CD14-positive monocyte (primary cell): ENCODE measurements at regions not wholly inside any gene's neighbourhood (a gene's known extent, or its start where the extent isn't known, plus 50 kb on each side); places are given as distances from the start of the nearest gene placed in this dataset.

Experiments
- DNase-seq, 3 donors: peaks; one replicate each; pipeline ENCODE4 v3.0.0-alpha.2; 2011 to 2022
- H2AFZ ChIP-seq: 2 replicates; pipeline ENCODE4 v1.6.0; 2012; ENCODE audit warnings: mild to moderate bottlenecking, low read depth, low read length, inconsistent platforms; ENCODE audit not compliant: insufficient read depth, poor library complexity, severe bottlenecking
- H3K27ac ChIP-seq, 2 donors: 1 replicate in 1 of 2; 2 replicates in 1 of 2; pipeline ENCODE4 v1.5.1; 2012 to 2013; ENCODE audit warnings: low read length in 2 of 2, control low read depth in 1 of 2, inconsistent platforms in 1 of 2, low read depth in 1 of 2, mild to moderate bottlenecking in 1 of 2
- H3K27me3 ChIP-seq, 2 donors: one replicate each; pipeline versions ENCODE4 v1.6.0 to v1.6.1; 2011 to 2013; ENCODE audit warnings: low read length in 2 of 2; ENCODE audit not compliant: control insufficient read depth in 2 of 2, insufficient read depth in 2 of 2
- H3K36me3 ChIP-seq, 2 donors: replicated peaks in 1 of 2; 1 replicate in 1 of 2; 2 replicates in 1 of 2; pipeline versions ENCODE4 v1.5.1 to v1.6.1; 2012 to 2013; ENCODE audit warnings: low read length in 2 of 2, control low read depth in 1 of 2, inconsistent platforms in 1 of 2, mild to moderate bottlenecking in 1 of 2; ENCODE audit not compliant: insufficient read depth in 2 of 2, control insufficient read depth in 1 of 2
- H3K4me1 ChIP-seq, 2 donors: 1 replicate in 1 of 2; 2 replicates in 1 of 2; pipeline versions ENCODE4 v1.5.1 to v1.6.1; 2012 to 2013; ENCODE audit warnings: low read length in 2 of 2, control low read depth in 1 of 2, inconsistent platforms in 1 of 2, mild to moderate bottlenecking in 1 of 2, moderate library complexity in 1 of 2; ENCODE audit not compliant: insufficient read depth in 2 of 2, control insufficient read depth in 1 of 2
- H3K4me2 ChIP-seq: replicated peaks from 2 replicates; pipeline ENCODE3; 2012; ENCODE audit warnings: low read length, moderate library complexity, mild to moderate bottlenecking; ENCODE audit not compliant: poor library complexity, severe bottlenecking; ENCODE audit errors: extremely low read depth
- H3K4me3 ChIP-seq, 3 experiments: fragments of 200-600 bp in 1 of 3; sonication (generic) in 1 of 3; replicated peaks in 1 of 3; 1 replicate in 2 of 3; 2 replicates in 1 of 3; pipeline ENCODE4 v1.5.1; 2011 to 2013; ENCODE audit warnings: low read length in 3 of 3, mild to moderate bottlenecking in 3 of 3, control low read depth in 2 of 3, low read depth in 2 of 3, inconsistent platforms in 1 of 3, moderate library complexity in 1 of 3
- H3K79me2 ChIP-seq: 2 replicates; pipeline ENCODE4 v1.6.0; 2012; ENCODE audit warnings: mild to moderate bottlenecking, control low read depth, inconsistent platforms, low read length, moderate library complexity; ENCODE audit not compliant: insufficient read depth
- H3K9ac ChIP-seq: 2 replicates; pipeline ENCODE4 v1.6.0; 2017; ENCODE audit warnings: low read length, mild to moderate bottlenecking; ENCODE audit not compliant: insufficient read depth, poor library complexity, severe bottlenecking
- H3K9me3 ChIP-seq, 2 donors: replicated peaks in 1 of 2; 1 replicate in 1 of 2; 2 replicates in 1 of 2; pipeline versions ENCODE4 v1.5.1 to v1.6.1; 2012 to 2013; ENCODE audit warnings: low read length in 2 of 2, control low read depth in 1 of 2; ENCODE audit not compliant: control insufficient read depth in 1 of 2, insufficient read depth in 1 of 2
- H4K20me1 ChIP-seq: 2 replicates; pipeline ENCODE4 v1.6.0; 2012; ENCODE audit warnings: mild to moderate bottlenecking, low read length, control low read depth, moderate library complexity; ENCODE audit not compliant: insufficient read depth
- H3K27ac Mint-ChIP-seq, 7 donors: one replicate each; pipeline ENCODE4 v1.8.0; 2020; ENCODE audit warnings: mild to moderate bottlenecking in 7 of 7, mixed read lengths in 7 of 7, moderate library complexity in 6 of 7, inconsistent platforms in 2 of 7
- H3K27me3 Mint-ChIP-seq, 3 donors: one replicate each; pipeline ENCODE4 v1.8.0; 2021 to 2022; ENCODE audit warnings: low read depth in 3 of 3, mild to moderate bottlenecking in 3 of 3, mixed read lengths in 3 of 3, moderate library complexity in 3 of 3, inconsistent platforms in 1 of 3
- H3K36me3 Mint-ChIP-seq, 2 donors: one replicate each; pipeline ENCODE4 v1.8.0; 2020; ENCODE audit warnings: mixed read lengths in 2 of 2, inconsistent platforms in 1 of 2, mild to moderate bottlenecking in 1 of 2
- H3K4me1 Mint-ChIP-seq: one replicate; pipeline ENCODE4 v1.8.0; 2020; ENCODE audit warnings: mild to moderate bottlenecking, mixed read lengths
- H3K4me3 Mint-ChIP-seq, 2 donors: one replicate each; pipeline ENCODE4 v1.8.0; 2020; ENCODE audit warnings: mild to moderate bottlenecking in 2 of 2, mixed read lengths in 2 of 2, moderate library complexity in 1 of 2
- H3K9me3 Mint-ChIP-seq, 7 donors: one replicate each; pipeline ENCODE4 v1.8.0; 2020 to 2022; ENCODE audit warnings: mixed read lengths in 7 of 7, mild to moderate bottlenecking in 6 of 7, moderate library complexity in 6 of 7, inconsistent platforms in 2 of 7
- WGBS: methylation state at CpG from one replicate; pipeline ENCODE4 v1.1.5; 2013; ENCODE audit warnings: missing lambda C conversion rate; ENCODE audit not compliant: insufficient coverage; 5-methylcytosine and 5-hydroxymethylcytosine counted together
- intact Hi-C, 2 donors: fragments of 100-400 bp; cut with micrococcal nuclease; formaldehyde crosslinking; loops; one replicate each; pipeline versions ENCODE4 v1.15.0 to v1.15.1; 2023
- TF ChIP-seq, protein P1 (sequence below): fragments of 200-600 bp; IDR thresholded peaks from one replicate; pipeline ENCODE4 v1.8.0; 2022; ENCODE audit warnings: antibody characterized with exemption, mild to moderate bottlenecking

DNA sequence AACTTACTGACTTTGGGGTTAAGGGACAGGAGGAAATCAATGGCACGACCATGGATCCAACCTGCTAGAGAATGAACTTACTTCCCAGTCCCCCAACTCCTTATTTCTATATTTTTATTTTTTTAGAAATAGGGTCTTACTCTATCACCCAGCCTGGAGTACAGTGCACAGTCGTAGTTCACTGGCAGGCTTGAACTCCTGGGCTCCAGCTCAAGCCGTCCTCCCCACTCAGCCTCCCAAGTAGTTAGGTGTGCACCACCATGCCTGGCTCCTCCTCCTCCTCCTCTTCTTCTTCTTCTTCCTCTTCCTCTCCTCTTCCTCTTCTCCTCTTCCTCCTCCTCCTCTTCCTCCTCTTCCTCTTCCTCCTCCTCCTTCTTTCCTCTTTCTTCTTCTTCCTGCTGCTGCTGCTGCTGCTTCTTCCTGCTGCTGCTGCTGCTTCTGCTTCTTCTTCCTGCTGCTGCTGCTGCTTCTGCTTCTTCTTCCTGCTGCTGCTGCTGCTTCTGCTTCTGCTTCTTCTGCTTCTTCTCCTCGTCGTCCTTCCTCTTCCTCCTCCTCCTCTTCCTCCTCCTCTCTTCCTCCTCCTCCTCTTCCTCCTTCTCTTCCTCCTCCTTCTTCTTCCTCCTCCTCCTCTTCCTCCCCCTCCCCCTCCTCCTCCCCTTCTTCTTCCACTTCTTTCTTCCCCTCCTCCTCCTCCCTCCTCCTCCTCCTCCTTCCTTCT is 390.1 kb upstream of the RGS6 start:
- Histone ChIP-seq H2AFZ (no peak overlapping the region), H3K4me1 (peaks cover 12 to 15% of the 10 kb centered on the region in 2 donors), H3K36me3 (no peaks in the 10 kb centered on the region), H3K79me2 (no peaks in the 10 kb centered on the region), H3K9ac (no peak overlapping the region), H4K20me1 (peaks cover 61% of the 10 kb centered on the region), H3K27me3 (no peaks in the 10 kb centered on the region), H3K27ac (peak overlapping the region; percentile 22 to 65), H3K4me2 (no peak overlapping the region), H3K4me3 (no peak overlapping the region), H3K9me3 (peaks cover 15 to 16% of the 10 kb centered on the region in 2 donors)
- Mint-ChIP-seq H3K36me3 (peaks cover 5 to 10% of the 10 kb centered on the region in 2 donors), H3K9me3 (peaks cover 6 to 17% (median 10%) of the 10 kb centered on the region in 7 donors), H3K4me3 (no peak overlapping the region), H3K4me1 (peaks cover 19% of the 10 kb centered on the region), H3K27ac (peak overlapping the region; percentile 23 to 86 (median 71)), H3K27me3 (peaks cover 0 to 1% (median 0%) of the 10 kb centered on the region in 3 donors)
- WGBS, result 48% methylated on average over 4 of the region's 5 CpGs
- TF ChIP-seq, protein P1, sequence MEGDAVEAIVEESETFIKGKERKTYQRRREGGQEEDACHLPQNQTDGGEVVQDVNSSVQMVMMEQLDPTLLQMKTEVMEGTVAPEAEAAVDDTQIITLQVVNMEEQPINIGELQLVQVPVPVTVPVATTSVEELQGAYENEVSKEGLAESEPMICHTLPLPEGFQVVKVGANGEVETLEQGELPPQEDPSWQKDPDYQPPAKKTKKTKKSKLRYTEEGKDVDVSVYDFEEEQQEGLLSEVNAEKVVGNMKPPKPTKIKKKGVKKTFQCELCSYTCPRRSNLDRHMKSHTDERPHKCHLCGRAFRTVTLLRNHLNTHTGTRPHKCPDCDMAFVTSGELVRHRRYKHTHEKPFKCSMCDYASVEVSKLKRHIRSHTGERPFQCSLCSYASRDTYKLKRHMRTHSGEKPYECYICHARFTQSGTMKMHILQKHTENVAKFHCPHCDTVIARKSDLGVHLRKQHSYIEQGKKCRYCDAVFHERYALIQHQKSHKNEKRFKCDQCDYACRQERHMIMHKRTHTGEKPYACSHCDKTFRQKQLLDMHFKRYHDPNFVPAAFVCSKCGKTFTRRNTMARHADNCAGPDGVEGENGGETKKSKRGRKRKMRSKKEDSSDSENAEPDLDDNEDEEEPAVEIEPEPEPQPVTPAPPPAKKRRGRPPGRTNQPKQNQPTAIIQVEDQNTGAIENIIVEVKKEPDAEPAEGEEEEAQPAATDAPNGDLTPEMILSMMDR, result no peak
- intact Hi-C loops, result no loop called here
- peak in 1 of 3 donors; percentile 57 for DNase-seq

DNA sequence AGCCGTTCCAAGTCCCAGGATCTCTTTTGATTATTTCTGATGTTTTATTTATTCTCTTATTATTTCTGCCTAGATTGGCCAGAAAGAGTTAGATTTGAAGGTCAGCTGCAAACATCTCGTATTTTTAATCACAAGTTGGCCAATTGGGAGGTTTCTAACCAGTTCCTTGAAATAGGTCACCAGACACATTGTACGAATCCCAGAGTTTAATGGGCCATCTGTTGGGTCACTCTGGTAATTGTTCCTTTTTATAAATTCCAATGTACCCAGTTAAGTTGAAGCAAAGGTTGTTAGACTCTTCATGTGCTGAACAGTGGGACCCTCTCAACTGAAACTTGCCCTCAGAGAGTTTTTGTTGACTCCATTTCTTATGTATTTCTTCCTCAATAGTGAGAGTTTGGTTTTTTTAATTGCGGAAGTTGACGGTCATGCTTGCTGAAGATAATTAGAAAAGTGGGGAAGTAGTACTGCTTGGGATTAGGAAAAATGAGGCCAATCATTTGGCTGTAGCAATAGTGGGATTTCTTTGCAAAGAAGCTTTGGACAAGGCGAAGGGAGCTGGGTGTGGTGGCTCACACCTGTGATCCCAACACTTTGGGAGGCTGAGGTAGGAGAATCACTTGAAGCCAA is 382.7 kb upstream of the RGS6 start:
- Histone ChIP-seq H3K79me2 (no peaks in the 10 kb centered on the region), H4K20me1 (peaks cover 47% of the 10 kb centered on the region), H3K9ac (no peak overlapping the region), H2AFZ (no peak overlapping the region), H3K27me3 (no peaks in the 10 kb centered on the region), H3K4me1 (peaks cover 7 to 9% of the 10 kb centered on the region in 2 donors), H3K27ac (no peak overlapping the region), H3K4me3 (no peak overlapping the region), H3K36me3 (no peaks in the 10 kb centered on the region), H3K9me3 (no peaks in the 10 kb centered on the region), H3K4me2 (no peak overlapping the region)
- H3K4me3 Mint-ChIP-seq, result no peak overlapping the region
- H3K27me3 Mint-ChIP-seq, result peaks cover 0 to 1% (median 0%) of the 10 kb centered on the region in 3 donors
- peaks cover 13% of the 10 kb centered on the region for H3K4me1 Mint-ChIP-seq
- peak overlapping the region in 4 of 7 donors; percentile 36 to 70 (median 50) for H3K27ac Mint-ChIP-seq
- WGBS, result 64% methylated on average over 4 of the region's 6 CpGs
- TF ChIP-seq, protein P1, result no peak
- H3K9me3 Mint-ChIP-seq, result no peaks in the 10 kb centered on the region
- DNase-seq, result peak in 2 of 3 donors; percentile 16 to 34
- intact Hi-C loops, result no loop called here
- peaks cover 15 to 18% of the 10 kb centered on the region in 2 donors for H3K36me3 Mint-ChIP-seq
